Neuronal stem cell (in vitro differentiated cells): ENCODE measurements at regions not wholly inside any gene's neighbourhood (a gene's known extent, or its start where the extent isn't known, plus 50 kb on each side); places are given as distances from the start of the nearest gene placed in this dataset.

ENCODE experiments used
- DNase-seq: peaks from one replicate; pipeline ENCODE4 v3.0.0-alpha.2; 2013; ENCODE audit warnings: low spot score
- H2AFZ ChIP-seq: one replicate; pipeline ENCODE4 v1.6.1; 2013; ENCODE audit warnings: mild to moderate bottlenecking, low read length, inconsistent platforms
- H2AK5ac ChIP-seq: 2 replicates; pipeline ENCODE4 v1.6.1; 2013; ENCODE audit warnings: low read depth, mild to moderate bottlenecking, inconsistent platforms, low read length, moderate library complexity, mixed read lengths
- H2BK120ac ChIP-seq: 2 replicates; pipeline ENCODE4 v1.6.1; 2013; ENCODE audit warnings: low read depth, mild to moderate bottlenecking, inconsistent platforms, low read length, moderate library complexity, mixed read lengths
- H2BK12ac ChIP-seq: one replicate; pipeline ENCODE4 v1.6.1; 2013; ENCODE audit warnings: low read length, inconsistent platforms
- H2BK15ac ChIP-seq: 2 replicates; pipeline ENCODE4 v1.6.1; 2013; ENCODE audit warnings: mild to moderate bottlenecking, low read length, inconsistent platforms, mixed read lengths
- H2BK5ac ChIP-seq: one replicate; pipeline ENCODE4 v1.6.1; 2013; ENCODE audit warnings: inconsistent platforms, mild to moderate bottlenecking, low read length, moderate library complexity
- H3K14ac ChIP-seq: one replicate; pipeline ENCODE4 v1.6.1; 2013; ENCODE audit warnings: low read length, inconsistent platforms
- H3K18ac ChIP-seq: 2 replicates; pipeline ENCODE4 v1.6.1; 2013; ENCODE audit warnings: low read length, inconsistent platforms
- H3K23ac ChIP-seq: 2 replicates; pipeline ENCODE4 v1.6.1; 2013; ENCODE audit warnings: low read depth, mild to moderate bottlenecking, mixed read lengths, low read length, inconsistent platforms; ENCODE audit not compliant: poor library complexity
- H3K27ac ChIP-seq: replicated peaks from 3 replicates; pipeline ENCODE4 v1.5.1; 2013; ENCODE audit warnings: low read length, inconsistent platforms
- H3K27me3 ChIP-seq, 3 experiments: 2 replicates each; pipeline ENCODE4 v1.6.1; 2013; ENCODE audit warnings: low read length in 3 of 3, mild to moderate bottlenecking in 2 of 3, inconsistent platforms in 1 of 3, low read depth in 1 of 3, mixed read lengths in 1 of 3, moderate library complexity in 1 of 3; ENCODE audit not compliant: control insufficient read depth in 3 of 3, insufficient read depth in 3 of 3
- H3K36me3 ChIP-seq, 2 donors: replicated peaks in 1 of 2; 2 replicates each; pipeline ENCODE4 v1.6.1; 2013; ENCODE audit warnings: low read length in 2 of 2; ENCODE audit not compliant: control insufficient read depth in 2 of 2, insufficient read depth in 2 of 2
- H3K4ac ChIP-seq: 2 replicates; pipeline ENCODE4 v1.6.1; 2013; ENCODE audit warnings: inconsistent platforms, mild to moderate bottlenecking, low read length, moderate library complexity
- H3K4me1 ChIP-seq, 2 donors: 1 replicate in 1 of 2; 2 replicates in 1 of 2; pipeline ENCODE4 v1.6.1; 2013; ENCODE audit warnings: low read length in 2 of 2, low read depth in 1 of 2; ENCODE audit not compliant: control insufficient read depth in 2 of 2, insufficient read depth in 1 of 2
- H3K4me2 ChIP-seq: one replicate; pipeline ENCODE4 v1.6.1; 2013; ENCODE audit warnings: mild to moderate bottlenecking, low read length, inconsistent platforms; ENCODE audit not compliant: insufficient read depth, poor library complexity, severe bottlenecking
- H3K4me3 ChIP-seq, 2 donors: 2 replicates each; pipeline ENCODE4 v1.5.1; 2013; ENCODE audit warnings: low read length in 2 of 2, mild to moderate bottlenecking in 2 of 2, inconsistent platforms in 1 of 2, moderate library complexity in 1 of 2
- H3K79me1 ChIP-seq: one replicate; pipeline ENCODE4 v1.6.1; 2013; ENCODE audit warnings: low read depth, mild to moderate bottlenecking, inconsistent platforms, low read length, moderate library complexity
- H3K9ac ChIP-seq: one replicate; pipeline ENCODE4 v1.6.1; 2013; ENCODE audit warnings: mild to moderate bottlenecking, low read depth, low read length, inconsistent platforms; ENCODE audit not compliant: poor library complexity
- H3K9me3 ChIP-seq, 2 donors: replicated peaks in 1 of 2; 2 replicates each; pipeline versions ENCODE3 to v1.6.1; 2013; ENCODE audit warnings: low read length in 2 of 2, mild to moderate bottlenecking in 2 of 2, inconsistent platforms in 1 of 2, low read depth in 1 of 2, mixed read lengths in 1 of 2, moderate library complexity in 1 of 2; ENCODE audit not compliant: control insufficient read depth in 2 of 2, insufficient read depth in 1 of 2
- H4K8ac ChIP-seq: one replicate; pipeline ENCODE4 v1.6.1; 2013; ENCODE audit warnings: low read depth, mild to moderate bottlenecking, inconsistent platforms, low read length, moderate library complexity
- H4K91ac ChIP-seq: one replicate; pipeline ENCODE4 v1.6.1; 2013; ENCODE audit warnings: low read length, low read depth, mild to moderate bottlenecking, inconsistent platforms; ENCODE audit not compliant: poor library complexity
- WGBS, 2 donors: extraction: QIAGEN DNeasy Blood & Tissue Kit; methylation state at CpG; one replicate each; pipeline ENCODE4 v1.1.7; 2013; ENCODE audit warnings: missing lambda C conversion rate in 2 of 2, mixed read lengths in 1 of 2; ENCODE audit not compliant: insufficient read length in 2 of 2, insufficient replicate concordance in 1 of 2; ENCODE audit errors: extremely low coverage in 2 of 2; 5-methylcytosine and 5-hydroxymethylcytosine counted together

DNA sequence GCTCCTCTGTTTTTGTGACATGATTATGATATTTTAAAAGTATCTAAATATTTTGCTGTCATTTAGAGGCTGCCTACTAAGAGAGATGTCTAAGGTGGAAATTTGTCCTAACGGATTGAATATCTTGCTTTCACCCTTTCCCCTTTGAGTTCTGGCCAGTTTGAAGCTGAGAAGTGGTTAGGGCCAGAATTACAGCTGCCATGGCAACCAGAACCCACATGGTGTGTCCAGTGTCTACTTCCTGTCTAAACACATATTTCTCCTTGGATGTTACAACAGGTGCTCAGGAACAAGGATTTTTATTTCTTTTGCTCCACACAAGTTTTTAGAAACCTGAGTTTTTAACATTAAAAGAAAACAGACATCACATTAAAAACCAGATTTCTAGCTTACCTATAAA lies 335.1 kb upstream of the OR4E1 start:
- Histone ChIP-seq H3K36me3 (no peaks in the 10 kb centered on the region), H2BK5ac (no peak overlapping the region), H3K18ac (no peak overlapping the region), H3K27ac (no peak overlapping the region), H3K4me3 (no peak overlapping the region), H3K4me2 (no peak overlapping the region), H3K79me1 (no peaks in the 10 kb centered on the region), H4K8ac (no peak overlapping the region), H2AK5ac (no peak overlapping the region), H3K9me3 (no peaks in the 10 kb centered on the region), H3K4ac (no peak overlapping the region), H3K27me3 (no peaks in the 10 kb centered on the region), H3K9ac (no peak overlapping the region), H3K14ac (no peak overlapping the region), H2BK12ac (no peak overlapping the region), H3K4me1 (peaks cover 0 to 2% of the 10 kb centered on the region in 2 donors), H2AFZ (no peak overlapping the region), H2BK15ac (no peak overlapping the region), H2BK120ac (no peak overlapping the region), H3K23ac (no peak overlapping the region), H4K91ac (no peak overlapping the region)
- no peak for DNase-seq
- no CpG with 5 or more reads among the region's 1 CpG for WGBS, 2 donors

DNA sequence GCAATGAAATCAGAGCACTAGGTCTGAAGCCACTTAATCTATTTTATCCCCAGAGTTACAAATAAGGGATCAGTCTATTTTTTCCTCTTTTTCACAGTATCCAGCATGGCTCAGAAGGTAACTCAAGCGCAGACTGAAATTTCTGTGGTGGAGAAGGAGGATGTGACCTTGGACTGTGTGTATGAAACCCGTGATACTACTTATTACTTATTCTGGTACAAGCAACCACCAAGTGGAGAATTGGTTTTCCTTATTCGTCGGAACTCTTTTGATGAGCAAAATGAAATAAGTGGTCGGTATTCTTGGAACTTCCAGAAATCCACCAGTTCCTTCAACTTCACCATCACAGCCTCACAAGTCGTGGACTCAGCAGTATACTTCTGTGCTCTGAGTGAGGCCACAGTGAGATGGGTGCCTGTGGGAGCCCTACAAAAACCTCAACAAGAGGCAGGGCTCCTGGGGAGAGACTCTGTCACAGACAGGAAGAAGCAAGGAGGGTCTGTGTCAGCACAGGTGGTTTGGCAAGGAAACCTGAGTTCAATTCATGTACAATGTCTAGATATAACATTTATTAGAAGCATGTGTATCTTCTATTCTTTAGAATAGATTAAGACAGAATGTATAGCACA lies 334.3 kb upstream of the OR4E1 start:
- H2AFZ ChIP-seq: no peak overlapping the region
- no peak overlapping the region for H3K4ac ChIP-seq
- no peak overlapping the region for H4K91ac ChIP-seq
- no peak overlapping the region for H3K14ac ChIP-seq
- H2AK5ac ChIP-seq: no peak overlapping the region
- no CpG with 5 or more reads among the region's 6 CpGs for WGBS, 2 donors
- peaks cover 0 to 2% of the 10 kb centered on the region in 2 donors for H3K4me1 ChIP-seq
- H3K79me1 ChIP-seq: no peaks in the 10 kb centered on the region
- no peak overlapping the region for H4K8ac ChIP-seq
- no peak overlapping the region for H3K27ac ChIP-seq
- no peaks in the 10 kb centered on the region for H3K27me3 ChIP-seq
- DNase-seq: no peak
- no peak overlapping the region for H2BK5ac ChIP-seq
- no peak overlapping the region for H3K18ac ChIP-seq
- no peak overlapping the region for H2BK12ac ChIP-seq
- no peak overlapping the region for H2BK15ac ChIP-seq
- H2BK120ac ChIP-seq: no peak overlapping the region
- H3K4me3 ChIP-seq: no peak overlapping the region
- H3K23ac ChIP-seq: no peak overlapping the region
- H3K9me3 ChIP-seq: no peaks in the 10 kb centered on the region
- H3K4me2 ChIP-seq: no peak overlapping the region
- no peak overlapping the region for H3K9ac ChIP-seq
- H3K36me3 ChIP-seq: no peaks in the 10 kb centered on the region

DNA sequence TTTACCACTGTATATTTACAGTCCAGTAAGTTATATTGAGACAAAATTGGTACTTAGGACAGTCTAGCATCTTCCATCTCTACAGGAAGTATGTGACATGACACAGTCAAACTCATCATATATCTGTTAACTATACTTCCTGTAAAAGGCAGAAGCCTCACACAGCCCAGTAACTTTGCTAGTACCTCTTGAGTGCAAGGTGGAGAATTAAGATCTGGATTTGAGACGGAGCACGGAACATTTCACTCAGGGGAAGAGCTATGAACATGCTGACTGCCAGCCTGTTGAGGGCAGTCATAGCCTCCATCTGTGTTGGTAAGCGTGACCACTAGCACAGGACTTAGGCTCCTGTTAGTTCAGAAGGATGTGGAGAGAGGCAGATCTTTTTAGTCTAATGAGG lies 333.7 kb upstream of the OR4E1 start:
- Histone ChIP-seq H4K8ac (no peak overlapping the region), H2BK5ac (no peak overlapping the region), H4K91ac (no peak overlapping the region), H3K36me3 (no peaks in the 10 kb centered on the region), H3K4me2 (no peak overlapping the region), H2BK120ac (no peak overlapping the region), H2BK12ac (no peak overlapping the region), H3K23ac (no peak overlapping the region), H3K4ac (no peak overlapping the region), H3K27ac (no peak overlapping the region), H3K9me3 (no peaks in the 10 kb centered on the region), H3K27me3 (no peaks in the 10 kb centered on the region), H3K4me1 (peaks cover 0 to 2% of the 10 kb centered on the region in 2 donors), H3K4me3 (peak overlapping the region in 1 of 2 donors; percentile 44), H3K18ac (no peak overlapping the region), H2BK15ac (no peak overlapping the region), H3K79me1 (no peaks in the 10 kb centered on the region), H3K14ac (no peak overlapping the region), H3K9ac (no peak overlapping the region), H2AK5ac (no peak overlapping the region), H2AFZ (no peak overlapping the region)
- WGBS, 2 donors: no CpG with 5 or more reads among the region's 3 CpGs
- DNase-seq: no peak

DNA sequence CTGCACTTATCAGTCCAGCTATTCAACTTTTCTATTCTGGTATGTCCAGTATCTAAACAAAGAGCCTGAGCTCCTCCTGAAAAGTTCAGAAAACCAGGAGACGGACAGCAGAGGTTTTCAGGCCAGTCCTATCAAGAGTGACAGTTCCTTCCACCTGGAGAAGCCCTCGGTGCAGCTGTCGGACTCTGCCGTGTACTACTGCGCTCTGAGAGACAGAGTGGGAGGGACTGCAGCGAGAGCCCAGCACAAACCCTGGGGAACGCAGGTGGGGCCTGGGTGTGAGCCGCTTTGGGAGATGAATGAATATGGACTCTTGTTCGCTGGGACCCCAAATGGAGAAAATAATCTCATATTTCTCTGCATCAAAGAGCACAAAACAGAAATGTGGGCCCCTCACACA lies 329.8 kb upstream of the OR4E1 start:
- no peaks in the 10 kb centered on the region for H3K36me3 ChIP-seq
- no peak overlapping the region for H3K27ac ChIP-seq
- no peak overlapping the region for H4K91ac ChIP-seq
- H3K14ac ChIP-seq: no peak overlapping the region
- H3K9me3 ChIP-seq: no peaks in the 10 kb centered on the region
- no peaks in the 10 kb centered on the region for H3K4me1 ChIP-seq
- H3K23ac ChIP-seq: no peak overlapping the region
- WGBS, 2 donors: no CpG with 5 or more reads among the region's 9 CpGs
- no peak overlapping the region for H2BK120ac ChIP-seq
- H2BK15ac ChIP-seq: peak overlapping the region; percentile 39
- H3K4me3 ChIP-seq: no peak overlapping the region
- H4K8ac ChIP-seq: no peak overlapping the region
- no peak overlapping the region for H3K4me2 ChIP-seq
- H3K27me3 ChIP-seq: no peaks in the 10 kb centered on the region
- no peak overlapping the region for H3K4ac ChIP-seq
- no peak for DNase-seq
- H3K9ac ChIP-seq: no peak overlapping the region
- H2AK5ac ChIP-seq: no peak overlapping the region
- H2AFZ ChIP-seq: no peak overlapping the region
- no peak overlapping the region for H2BK5ac ChIP-seq
- H3K18ac ChIP-seq: peak overlapping the region; percentile 58
- no peaks in the 10 kb centered on the region for H3K79me1 ChIP-seq
- no peak overlapping the region for H2BK12ac ChIP-seq
